ENCODE measurements at regions not wholly inside any gene's neighbourhood (a gene's known extent, or its start where the extent isn't known, plus 50 kb on each side); places are given as distances from the start of the nearest gene placed in this dataset.
A peak's percentile ranks its signal among the peaks of the same experiment; 100 is the strongest.
"Not testable (repeated sequence)": the region's sequence is repeated elsewhere in the genome, so short reads cannot be mapped to it uniquely, and the experiment has no call there.

GRCh38 chrX:90337161-90337560 is 415.5 kb downstream of the TGIF2LX start:
- not testable (repeated sequence) for DNase-seq

- not testable (repeated sequence) for DNase-seq
These were observed 447.9 kb downstream of the TGIF2LX start for GRCh38 chrX:90369632-90370031.

GRCh38 chrX:90398020-90398419 is 476.3 kb downstream of the TGIF2LX start:
- not testable (repeated sequence) for DNase-seq

- not testable (repeated sequence) for DNase-seq
These were observed 480.5 kb downstream of the TGIF2LX start for GRCh38 chrX:90402169-90402568.

- not testable (repeated sequence) for DNase-seq
These were observed 482.2 kb downstream of the TGIF2LX start for GRCh38 chrX:90403859-90404258.

- DNase-seq, result not testable (repeated sequence)
These were observed 483.2 kb downstream of the TGIF2LX start for GRCh38 chrX:90404846-90405436.

- not testable (repeated sequence) for DNase-seq
These were observed 532.1 kb downstream of the TGIF2LX start for GRCh38 chrX:90453770-90454338.

GRCh38 chrX:90458071-90458899 is 536.6 kb downstream of the TGIF2LX start:
- DNase-seq, result not testable (repeated sequence)

- not testable (repeated sequence) for DNase-seq
These were observed 552.7 kb downstream of the TGIF2LX start for GRCh38 chrX:90474445-90474844.

- DNase-seq, result not testable (repeated sequence)
These were observed 563.7 kb downstream of the TGIF2LX start for GRCh38 chrX:90485406-90485805.

GRCh38 chrX:90521284-90521683 is 599.6 kb downstream of the TGIF2LX start:
- not testable (repeated sequence) for DNase-seq

- peak in 1 of 2 experiments; percentile 17 for DNase-seq
These were observed 602.8 kb downstream of the TGIF2LX start for GRCh38 chrX:90524383-90524968.

Measured in NCI-H524 (cell line).